Tibial nerve (tissue), 4 donors: ENCODE measurements at regions not wholly inside any gene's neighbourhood (a gene's known extent, or its start where the extent isn't known, plus 50 kb on each side); places are given as distances from the start of the nearest gene placed in this dataset.

Experiments used
- EP300 ChIP-seq, 2 donors: sonication (generic); formaldehyde crosslinking; IDR thresholded peaks; one replicate each; pipeline ENCODE4 v1.6.1; 2017; ENCODE audit warnings: antibody characterized with exemption in 2 of 2, mild to moderate bottlenecking in 1 of 2
- POLR2A ChIP-seq, 2 donors: fragments of 450-650 bp; IDR thresholded peaks; one replicate each; pipeline ENCODE4 v1.6.1; 2017; ENCODE audit warnings: antibody characterized with exemption in 2 of 2, mild to moderate bottlenecking in 2 of 2, moderate library complexity in 2 of 2
- TF ChIP-seq, protein P1 (sequence below), 5 experiments: fragments of 200-600 bp in 3 of 5; fragments of 450-650 bp in 2 of 5; sonication (generic) in 3 of 5; IDR thresholded peaks; one replicate each; pipeline ENCODE4 v1.5.1; 2016 to 2019; ENCODE audit warnings: antibody characterized with exemption in 5 of 5, mild to moderate bottlenecking in 3 of 5, moderate library complexity in 2 of 5

DNA sequence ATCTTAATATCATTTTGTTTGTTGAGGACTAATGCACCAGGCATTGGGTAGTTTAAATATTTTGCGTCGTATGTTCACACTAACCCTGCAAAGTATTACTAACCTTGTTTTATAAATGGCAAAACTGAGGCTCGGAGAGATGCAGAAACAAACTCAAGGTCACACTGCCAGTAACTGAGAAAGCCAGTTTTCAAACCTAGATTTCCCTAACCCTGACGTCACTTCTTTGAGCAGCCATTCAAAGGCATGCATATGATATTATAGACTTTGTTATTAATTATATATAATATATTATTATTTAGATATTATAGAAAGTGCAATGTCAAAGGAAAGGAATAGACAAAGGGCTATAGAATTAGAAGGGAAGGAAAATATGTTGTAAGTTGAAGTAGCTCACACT, 167.6 kb upstream of the EOMES start:
- TF ChIP-seq, protein P1, sequence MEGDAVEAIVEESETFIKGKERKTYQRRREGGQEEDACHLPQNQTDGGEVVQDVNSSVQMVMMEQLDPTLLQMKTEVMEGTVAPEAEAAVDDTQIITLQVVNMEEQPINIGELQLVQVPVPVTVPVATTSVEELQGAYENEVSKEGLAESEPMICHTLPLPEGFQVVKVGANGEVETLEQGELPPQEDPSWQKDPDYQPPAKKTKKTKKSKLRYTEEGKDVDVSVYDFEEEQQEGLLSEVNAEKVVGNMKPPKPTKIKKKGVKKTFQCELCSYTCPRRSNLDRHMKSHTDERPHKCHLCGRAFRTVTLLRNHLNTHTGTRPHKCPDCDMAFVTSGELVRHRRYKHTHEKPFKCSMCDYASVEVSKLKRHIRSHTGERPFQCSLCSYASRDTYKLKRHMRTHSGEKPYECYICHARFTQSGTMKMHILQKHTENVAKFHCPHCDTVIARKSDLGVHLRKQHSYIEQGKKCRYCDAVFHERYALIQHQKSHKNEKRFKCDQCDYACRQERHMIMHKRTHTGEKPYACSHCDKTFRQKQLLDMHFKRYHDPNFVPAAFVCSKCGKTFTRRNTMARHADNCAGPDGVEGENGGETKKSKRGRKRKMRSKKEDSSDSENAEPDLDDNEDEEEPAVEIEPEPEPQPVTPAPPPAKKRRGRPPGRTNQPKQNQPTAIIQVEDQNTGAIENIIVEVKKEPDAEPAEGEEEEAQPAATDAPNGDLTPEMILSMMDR (IDR thresholded peaks at IDR 0.05) = no peak
- no peak for TF ChIP-seq POLR2A (IDR thresholded peaks at IDR 0.05)
- no peak for TF ChIP-seq EP300 (IDR thresholded peaks at IDR 0.05)
